ENCODE measurements at regions not wholly inside any gene's neighbourhood (a gene's known extent, or its start where the extent isn't known, plus 50 kb on each side); places are given as distances from the start of the nearest gene placed in this dataset.
A peak's percentile ranks its signal among the peaks of the same experiment; 100 is the strongest.

- Mint-ChIP-seq H3K27ac (no peak overlapping the region), H3K4me3 (no peak overlapping the region), H3K27me3 (ENCODE audit: low read depth) (no peaks in the 10 kb centered on the region), H3K36me3 (no peaks in the 10 kb centered on the region), H3K9me3 (peaks cover 9% of the 10 kb centered on the region), H3K4me1 (peaks cover 20% of the 10 kb centered on the region)
- TF ChIP-seq ZBTB21 (CRISPR knock-in tag; IDR thresholded peaks at IDR 0.05; ENCODE audit: borderline replicate concordance) (no peak), SP1 (CRISPR knock-in tag; conservative IDR thresholded peaks at IDR 0.05) (no peak), ATF6 (CRISPR knock-in tag; IDR thresholded peaks at IDR 0.05) (no peak), SOX15 (CRISPR knock-in tag; IDR thresholded peaks at IDR 0.05) (no peak), ZNF396 (CRISPR knock-in tag; IDR thresholded peaks at IDR 0.05; ENCODE audit: borderline replicate concordance) (no peak), ESRRA (CRISPR knock-in tag; IDR thresholded peaks at IDR 0.05; ENCODE audit: borderline replicate concordance) (no peak), PRDM15 (CRISPR knock-in tag; IDR thresholded peaks at IDR 0.05) (no peak), GTF2I (CRISPR knock-in tag; conservative IDR thresholded peaks at IDR 0.05) (no peak), ELF4 (CRISPR knock-in tag; IDR thresholded peaks at IDR 0.05; ENCODE audit: low read depth) (no peak), TEAD4 (CRISPR knock-in tag; IDR thresholded peaks at IDR 0.05) (no peak), AR (CRISPR knock-in tag; IDR thresholded peaks at IDR 0.05) (no peak), IRF2 (CRISPR knock-in tag; IDR thresholded peaks at IDR 0.05; ENCODE audit: borderline replicate concordance, low read depth) (no peak), ETV6 (CRISPR knock-in tag; IDR thresholded peaks at IDR 0.05) (no peak), SMAD3 (CRISPR knock-in tag; IDR thresholded peaks at IDR 0.05; ENCODE audit: borderline replicate concordance) (no peak), ZNF423 (CRISPR knock-in tag; IDR thresholded peaks at IDR 0.05) (no peak), ZNF281 (CRISPR knock-in tag; IDR thresholded peaks at IDR 0.05) (no peak)
- ChIA-PET CTCF (no interaction called here), POLR2A (no interaction called here)
- ATAC-seq (no peak), DNase-seq (ENCODE audit: low spot score) (no peak)
Measured at GRCh38 chr6:14422061-14422460, 304.5 kb downstream of the CD83 start.

GRCh38 chr6:14422917-14423316 lies 305.3 kb downstream of the CD83 start:
- ChIA-PET POLR2A (no interaction called here), CTCF (no interaction called here)
- Mint-ChIP-seq H3K9me3 (peaks cover 9% of the 10 kb centered on the region), H3K27me3 (ENCODE audit: low read depth) (no peaks in the 10 kb centered on the region), H3K36me3 (no peaks in the 10 kb centered on the region), H3K27ac (peak overlapping the region; percentile 76; the same call in 1 of the 2 replicates), H3K4me1 (peaks cover 14% of the 10 kb centered on the region), H3K4me3 (no peak overlapping the region)
- TF ChIP-seq TP53 (CRISPR knock-in tag; IDR thresholded peaks at IDR 0.05) (no peak), FOXJ3 (CRISPR knock-in tag; IDR thresholded peaks at IDR 0.05; ENCODE audit: borderline replicate concordance) (no peak), E2F4 (CRISPR knock-in tag; IDR thresholded peaks at IDR 0.05; ENCODE audit: borderline replicate concordance, low read depth) (no peak), NFE2L1 (CRISPR knock-in tag; IDR thresholded peaks at IDR 0.05) (no peak), MAX (CRISPR knock-in tag; IDR thresholded peaks at IDR 0.05) (no peak), ZBTB21 (CRISPR knock-in tag; IDR thresholded peaks at IDR 0.05; ENCODE audit: borderline replicate concordance) (no peak), USF1 (CRISPR knock-in tag; IDR thresholded peaks at IDR 0.05) (no peak), GABPB1 (CRISPR knock-in tag; IDR thresholded peaks at IDR 0.05) (no peak)
- ATAC-seq (no peak), DNase-seq (ENCODE audit: low spot score) (no peak)
